ENCODE measurements at regions not wholly inside any gene's neighbourhood (a gene's known extent, or its start where the extent isn't known, plus 50 kb on each side); places are given as distances from the start of the nearest gene placed in this dataset.

GRCh38 chr2:59986511-59986910 lies 566.9 kb downstream of the BCL11A start:
- DNase-seq (ENCODE audit: low read depth in 3 of 3) = no peak

DNA sequence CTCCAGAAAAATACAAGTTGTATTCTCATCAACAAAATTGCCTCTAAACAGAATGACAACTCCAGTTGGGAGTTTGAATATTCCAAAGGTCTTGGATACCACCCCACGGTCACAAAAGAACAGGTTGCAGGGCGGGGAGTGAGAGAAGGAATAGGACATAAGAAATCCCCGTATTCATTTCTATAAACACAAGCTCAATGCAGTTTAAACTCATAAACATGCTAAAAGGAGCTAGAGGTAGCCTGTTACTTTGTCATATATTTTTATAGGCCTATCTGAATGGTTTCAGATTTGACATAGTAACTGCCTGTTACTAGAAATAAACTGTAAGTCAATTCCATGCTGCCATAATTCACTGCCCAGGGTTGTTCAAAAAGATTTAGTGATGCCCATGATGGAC lies 567.5 kb downstream of the BCL11A start:
- no peak for DNase-seq (ENCODE audit: low read depth in 3 of 3)

DNA sequence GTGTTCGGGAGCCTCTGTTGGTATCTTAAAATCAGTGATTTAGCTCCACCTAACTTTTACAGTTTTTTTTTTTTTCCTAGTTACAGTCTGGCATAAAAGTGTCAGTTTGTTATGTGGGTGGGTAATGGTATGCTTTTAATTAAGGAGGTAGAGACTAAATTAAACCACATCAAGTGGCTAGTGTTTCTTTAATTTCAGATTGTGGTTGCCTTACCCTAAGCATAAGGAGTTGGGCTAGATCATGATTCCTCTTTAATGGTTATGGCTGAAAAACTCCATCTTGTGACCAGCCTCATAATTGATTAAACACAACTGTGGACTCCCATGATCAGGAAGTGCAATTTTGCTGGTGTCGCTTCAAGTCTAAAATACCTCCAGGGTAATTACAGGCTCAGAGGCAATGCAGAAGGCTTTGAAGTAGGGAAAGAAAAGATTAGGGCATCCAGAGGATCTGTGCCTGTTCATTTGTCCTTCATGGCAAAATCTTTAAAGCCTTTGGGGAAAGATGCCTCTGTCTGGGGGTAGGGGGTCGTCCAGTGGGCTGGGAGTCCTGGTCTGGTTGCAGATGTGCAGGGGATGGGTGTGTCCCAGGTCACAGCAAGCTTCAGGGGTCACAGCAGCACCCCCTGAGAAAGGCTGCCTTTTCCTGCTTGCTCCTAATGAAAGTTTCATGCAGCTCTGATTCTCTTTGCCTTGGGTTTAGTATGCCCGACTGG lies 579.2 kb downstream of the BCL11A start:
- no peak for DNase-seq (ENCODE audit: low read depth in 3 of 3)

DNA sequence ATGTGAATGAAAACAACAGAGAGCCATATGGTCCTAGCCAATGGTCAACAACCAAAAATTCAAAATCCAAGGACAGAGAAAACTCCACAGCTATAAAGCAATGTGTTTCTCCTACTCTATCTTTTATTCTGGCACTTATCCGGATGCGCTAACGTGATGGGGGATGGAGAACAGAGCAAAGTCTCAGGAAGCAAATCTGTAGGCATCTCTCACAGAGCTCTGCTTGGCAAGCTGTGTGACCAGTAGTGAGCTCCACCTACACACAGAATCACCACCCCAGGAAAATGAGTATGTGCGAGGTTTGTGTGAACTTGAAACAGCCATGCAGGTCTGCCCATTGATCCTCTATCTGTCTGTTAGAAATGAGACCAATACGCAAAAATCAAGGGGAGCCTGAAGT lies 584.3 kb downstream of the BCL11A start:
- no peak for DNase-seq (ENCODE audit: low read depth in 3 of 3)

GRCh38 chr2:59968441-59968840 lies 585.0 kb downstream of the BCL11A start:
- no peak for DNase-seq (ENCODE audit: low read depth in 3 of 3)

- no peak for DNase-seq (ENCODE audit: low read depth in 3 of 3)
Observed at GRCh38 chr2:59967691-59968090, 585.8 kb downstream of the BCL11A start.

DNA sequence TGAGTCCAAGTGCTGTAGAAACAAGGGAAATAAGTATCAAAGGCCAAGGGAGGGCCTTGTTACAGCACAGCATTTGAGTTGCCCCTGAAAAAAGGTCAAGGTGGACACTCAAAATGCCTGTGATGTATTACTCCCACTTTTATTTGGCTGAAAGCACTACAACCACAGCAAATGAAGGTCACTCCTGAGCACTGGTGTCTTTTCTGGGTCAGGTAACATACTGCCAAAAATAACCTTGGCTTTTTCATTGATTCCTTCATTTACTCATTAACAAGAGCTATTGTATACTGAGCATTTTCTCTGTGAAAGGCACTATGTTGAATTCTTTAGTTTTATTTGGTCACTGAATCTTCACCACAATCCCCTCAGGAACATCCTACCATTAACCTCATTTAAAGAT lies 590.3 kb downstream of the BCL11A start:
- DNase-seq (ENCODE audit: low read depth in 3 of 3) = no peak

DNA sequence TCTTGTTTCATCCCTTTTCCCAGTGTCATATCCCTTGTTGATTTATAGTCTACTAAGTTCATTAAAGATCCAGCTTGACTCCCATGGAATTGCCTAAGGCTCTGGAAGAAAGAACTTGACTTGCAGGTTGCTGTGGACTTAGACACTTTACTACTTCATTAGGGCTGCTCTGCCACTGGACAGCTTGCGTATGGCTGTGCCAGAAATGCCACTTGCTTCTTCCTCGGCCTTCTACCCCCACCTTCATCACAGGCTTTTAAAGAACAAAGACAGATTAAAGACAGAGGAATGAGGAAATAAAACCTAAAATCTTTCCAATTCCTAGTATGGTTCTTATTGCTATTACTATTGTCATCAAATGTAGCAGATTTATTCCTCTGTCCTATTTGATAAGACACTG lies 591.7 kb downstream of the BCL11A start:
- DNase-seq (ENCODE audit: low read depth in 3 of 3) = no peak

- no peak for DNase-seq (ENCODE audit: low read depth in 3 of 3)
Observed at GRCh38 chr2:59959944-59960343, 593.5 kb downstream of the BCL11A start.

DNA sequence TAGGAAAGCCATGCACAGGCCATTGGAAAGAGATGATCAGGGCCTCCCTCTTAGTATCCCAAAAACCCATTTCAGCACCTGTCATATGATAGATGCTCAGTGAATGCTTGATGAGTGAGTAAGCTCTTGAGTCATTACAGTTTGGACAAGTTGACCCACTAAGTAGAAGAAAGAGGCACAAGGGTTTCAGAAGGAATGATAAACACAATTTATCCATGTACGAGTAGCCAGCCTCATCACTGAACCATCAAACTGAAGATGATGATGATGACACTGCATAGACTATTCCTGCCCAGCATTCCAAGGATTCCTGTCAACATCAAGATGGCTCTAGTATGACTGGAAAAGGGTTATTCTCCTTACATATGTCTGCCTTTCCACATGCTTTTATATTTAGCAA lies 596.0 kb downstream of the BCL11A start:
- DNase-seq (ENCODE audit: low read depth in 3 of 3) = no peak

DNA sequence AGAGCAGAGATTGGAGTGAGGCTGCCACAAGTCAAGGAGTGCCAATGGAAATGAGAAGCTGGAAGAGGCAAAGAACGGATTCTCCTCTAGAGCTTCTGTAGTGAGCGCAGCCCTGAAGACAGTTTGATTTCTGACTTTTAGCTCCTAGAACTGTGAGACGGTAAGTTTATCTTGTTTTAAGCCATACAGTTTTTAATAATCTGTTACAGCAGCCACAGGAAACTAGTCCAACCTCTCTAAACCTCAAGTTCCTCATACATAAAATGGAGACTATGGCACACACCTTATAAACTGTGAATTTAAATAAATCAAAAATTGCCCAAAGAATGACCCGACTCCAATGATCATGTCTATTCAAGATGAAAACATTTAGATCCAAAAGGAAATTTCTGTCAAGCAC lies 596.5 kb downstream of the BCL11A start:
- DNase-seq (ENCODE audit: low read depth in 3 of 3) = no peak

DNA sequence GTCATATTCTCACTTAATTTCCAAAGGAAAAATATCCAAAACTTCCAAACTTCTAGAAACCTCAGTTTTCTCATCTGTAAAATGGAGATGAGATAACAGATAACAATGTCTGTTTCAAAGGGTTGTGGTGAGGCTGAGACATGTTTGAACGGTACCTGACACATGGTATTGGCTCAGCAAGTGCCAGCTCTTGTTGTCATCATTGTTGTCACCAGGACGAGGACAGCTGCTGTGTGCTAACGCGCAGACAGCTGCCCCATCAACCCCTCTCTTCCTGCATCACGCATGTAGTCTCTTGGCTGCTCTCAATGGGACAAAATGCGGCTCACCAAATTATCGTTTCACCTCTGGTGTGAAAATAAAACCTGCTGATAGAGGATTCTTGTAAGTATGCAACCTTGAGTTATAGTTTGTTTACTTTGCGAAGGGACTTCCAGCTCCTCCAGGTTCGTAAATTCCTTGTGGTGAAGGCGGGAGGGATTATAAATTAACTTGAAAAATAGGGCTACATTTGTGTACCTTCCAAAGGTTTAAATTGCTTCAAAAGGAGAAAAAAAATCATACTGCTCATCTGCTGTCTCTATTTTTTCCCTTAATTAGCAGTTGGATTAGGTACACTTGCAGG lies 605.4 kb downstream of the BCL11A start:
- no peak for DNase-seq (ENCODE audit: low read depth in 3 of 3)

DNA sequence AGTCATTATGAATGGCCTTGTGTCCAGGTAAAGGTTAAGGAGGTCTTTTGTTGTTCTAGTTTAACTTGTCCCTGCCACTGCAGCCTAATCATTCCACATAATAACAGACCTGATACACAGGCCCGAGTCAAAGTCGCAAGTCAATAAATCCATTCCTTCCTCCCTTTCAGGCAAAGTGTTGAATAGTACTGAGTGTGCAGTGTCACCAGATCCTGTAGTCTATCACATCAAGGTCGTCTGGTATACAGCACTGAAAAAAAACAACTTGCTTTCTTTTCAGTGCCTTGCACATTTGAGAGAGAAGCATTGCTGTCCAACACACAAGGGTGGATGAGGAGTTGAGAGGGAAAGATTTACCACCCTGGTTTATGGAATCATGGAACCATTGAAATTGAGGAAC lies 606.2 kb downstream of the BCL11A start:
- no peak for DNase-seq (ENCODE audit: low read depth in 3 of 3)

DNA sequence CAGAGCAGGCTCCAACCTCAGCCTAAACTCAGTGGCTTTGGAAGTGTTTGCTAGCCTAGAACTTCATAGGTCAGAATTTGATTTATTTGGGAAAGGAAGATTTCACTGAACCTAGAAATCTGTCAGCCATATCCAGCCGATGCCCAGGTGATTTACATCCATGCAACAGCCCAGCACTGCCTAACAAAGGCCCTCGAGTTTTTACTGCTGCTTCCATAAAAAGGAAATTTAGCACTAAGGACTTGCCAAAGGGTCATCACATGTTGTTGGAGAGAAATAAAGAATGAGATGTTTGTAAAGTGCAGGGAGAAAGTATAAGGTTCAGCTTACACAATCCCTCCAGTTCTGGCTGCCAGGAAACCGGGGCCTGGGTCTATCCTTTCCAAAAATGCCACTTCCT lies 614.2 kb downstream of the BCL11A start:
- DNase-seq (ENCODE audit: low read depth in 3 of 3) = no peak

- no peak for DNase-seq (ENCODE audit: low read depth in 3 of 3)
Observed at GRCh38 chr2:59938181-59938580, 615.3 kb downstream of the BCL11A start.

DNA sequence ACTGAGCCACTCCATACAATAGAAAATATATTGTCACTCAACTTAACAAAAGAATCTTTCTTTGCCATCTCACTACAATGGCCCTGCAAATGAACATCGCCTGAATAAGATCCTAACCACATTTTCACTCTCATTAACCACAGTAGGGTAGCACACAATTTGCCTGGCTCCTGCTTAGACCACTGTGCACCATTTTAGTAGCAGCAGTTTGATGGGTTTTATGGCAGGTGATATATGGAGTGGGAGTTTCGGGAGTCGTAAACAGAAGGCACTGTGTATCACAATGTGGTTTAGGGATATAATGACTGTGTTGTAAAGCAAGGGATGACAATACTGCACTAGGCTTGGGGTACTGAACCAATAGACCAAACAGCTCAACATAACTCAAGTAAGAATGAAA lies 617.4 kb downstream of the BCL11A start:
- DNase-seq (ENCODE audit: low read depth in 3 of 3) = no peak

DNA sequence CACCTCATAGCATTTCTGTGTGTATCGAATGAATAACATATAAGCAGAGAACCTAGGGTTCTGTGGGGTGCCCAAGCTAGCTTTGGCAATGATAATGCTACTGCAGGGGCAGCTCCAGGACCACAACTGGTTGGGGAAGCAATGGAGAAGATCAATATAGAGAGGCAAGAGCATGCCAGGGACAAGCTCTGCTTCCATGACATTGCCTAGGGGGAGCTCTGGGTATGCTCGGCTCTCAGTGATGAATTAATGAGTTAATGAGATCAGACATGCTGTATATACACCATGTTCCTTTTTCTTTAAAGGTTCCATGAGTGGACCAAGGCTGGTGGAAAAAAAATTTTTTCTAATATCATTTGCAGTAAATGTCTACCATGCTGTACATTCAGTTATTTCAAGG lies 618.4 kb downstream of the BCL11A start:
- no peak for DNase-seq (ENCODE audit: low read depth in 3 of 3)

GRCh38 chr2:59933948-59934347 lies 619.5 kb downstream of the BCL11A start:
- no peak for DNase-seq (ENCODE audit: low read depth in 3 of 3)

DNA sequence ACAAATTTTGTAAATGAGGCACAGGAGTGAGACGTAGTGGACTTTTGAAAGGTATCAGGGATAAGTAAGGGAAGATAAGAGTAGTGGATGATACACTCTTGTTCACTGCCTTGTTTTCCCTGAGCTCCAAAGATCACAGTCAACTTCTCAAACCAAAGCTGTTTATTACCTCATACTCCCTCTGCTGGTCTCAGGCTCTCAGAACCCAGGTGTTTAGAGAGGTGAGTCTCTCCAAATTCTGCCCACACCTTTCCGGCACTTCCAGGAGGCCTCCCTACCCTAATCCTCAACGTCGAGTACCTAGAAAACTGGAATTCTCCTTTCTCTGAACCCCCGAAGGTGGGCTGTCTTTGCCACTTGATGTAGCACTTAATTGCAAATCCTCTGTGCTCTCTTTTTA lies 621.1 kb downstream of the BCL11A start:
- no peak for DNase-seq (ENCODE audit: low read depth in 3 of 3)

- no peak for DNase-seq (ENCODE audit: low read depth in 3 of 3)
Observed at GRCh38 chr2:59930430-59930829, 623.0 kb downstream of the BCL11A start.

- no peak for DNase-seq (ENCODE audit: low read depth in 3 of 3)
Observed at GRCh38 chr2:59926731-59927130, 626.7 kb downstream of the BCL11A start.

DNA sequence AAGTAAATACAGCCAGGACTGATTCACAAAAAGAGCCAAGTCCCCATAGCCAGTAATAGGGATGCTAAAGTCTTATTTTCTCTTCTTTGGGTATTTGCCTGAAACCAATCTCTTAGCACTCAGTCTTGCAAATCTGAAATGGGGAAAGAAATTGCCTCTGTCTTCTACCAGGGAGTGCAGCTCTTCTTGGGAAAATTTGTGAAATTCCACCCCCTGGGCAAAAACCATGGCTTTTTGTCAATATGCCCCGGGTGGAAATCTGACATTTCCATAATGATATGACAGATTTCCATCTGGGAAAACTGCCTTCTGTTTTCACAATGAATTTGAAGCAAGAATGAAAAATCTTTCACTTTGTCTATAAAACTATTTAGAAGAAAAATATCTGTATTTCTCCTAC lies 628.1 kb downstream of the BCL11A start:
- DNase-seq (ENCODE audit: low read depth in 3 of 3) = no peak

DNA sequence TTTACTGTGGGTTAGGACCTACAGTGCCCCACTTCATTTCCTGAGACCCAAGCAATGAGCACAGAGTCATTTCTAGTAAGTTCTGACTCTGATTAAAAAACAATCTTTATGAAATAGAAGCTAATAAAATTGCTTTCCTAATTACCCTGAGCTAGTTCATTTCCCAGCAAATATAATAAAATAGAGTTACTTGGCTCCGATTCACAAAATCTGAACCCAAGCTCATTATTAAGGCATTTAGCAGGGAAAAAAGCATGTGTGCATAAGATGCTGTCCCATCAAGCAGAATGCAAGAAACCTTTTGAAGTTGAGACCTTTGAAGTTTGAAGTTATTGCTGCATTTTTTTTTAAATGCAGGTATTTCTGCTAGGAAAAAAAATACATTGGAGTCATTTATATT lies 629.1 kb downstream of the BCL11A start:
- DNase-seq (ENCODE audit: low read depth in 3 of 3) = no peak

- no peak for DNase-seq (ENCODE audit: low read depth in 3 of 3)
Observed at GRCh38 chr2:59922450-59922849, 631.0 kb downstream of the BCL11A start.

Measured in stimulated activated CD4-positive, alpha-beta T cell treated with anti-CD3 and anti-CD28 coated beads, TNF-alpha, amount 100 ng/mL, for 4 hours (primary cell).